H1 (cell line): ENCODE measurements at regions not wholly inside any gene's neighbourhood (a gene's known extent, or its start where the extent isn't known, plus 50 kb on each side); places are given as distances from the start of the nearest gene placed in this dataset.

ENCODE experiments used
- CTCF ChIP-seq, 3 experiments: IDR thresholded peaks; 1 replicate in 2 of 3; 2 replicates in 1 of 3; pipeline versions ENCODE4 v1.5.1 to v1.6.1; 2011; ENCODE audit warnings: low read length in 3 of 3, mild to moderate bottlenecking in 3 of 3, inconsistent platforms in 2 of 3, low read depth in 1 of 3, moderate library complexity in 1 of 3; ENCODE audit not compliant: insufficient read depth in 1 of 3; ENCODE audit errors: control extremely low read depth in 1 of 3
- MAX ChIP-seq: IDR thresholded peaks from 2 replicates; pipeline ENCODE4 v1.6.1; 2012; ENCODE audit warnings: inconsistent platforms
- PHF8 ChIP-seq: fragments of 200-600 bp; sonication (generic); conservative IDR thresholded peaks from 2 replicates; pipeline ENCODE4 v1.7.1; 2012; ENCODE audit warnings: low read depth, mild to moderate bottlenecking, inconsistent platforms, low read length, moderate library complexity
- TCF12 ChIP-seq: IDR thresholded peaks from 2 replicates; pipeline ENCODE4 v1.6.1; 2011; ENCODE audit warnings: low read depth, mild to moderate bottlenecking, low read length

- TF ChIP-seq CTCF (IDR thresholded peaks at IDR 0.05; ENCODE audit: control extremely low read depth in 1 of 3, insufficient read depth in 1 of 3, low read depth in 1 of 3, low read length in 3 of 3) (no peak), PHF8 (no peak), MAX (no peak), TCF12 (no peak)
Measured at GRCh38 chr3:154050216-154050615, 71.0 kb upstream of the ARHGEF26 start (continued).
